Bone marrow (tissue), 2 donors: ENCODE measurements at regions not wholly inside any gene's neighbourhood (a gene's known extent, or its start where the extent isn't known, plus 50 kb on each side); places are given as distances from the start of the nearest gene placed in this dataset.

ENCODE experiments used
- DNase-seq, 2 donors: peaks; one replicate each; lab custom pipeline; 2025; lab: John Stamatoyannopoulos, UW

- DNase-seq, result no peak
These were observed 131.0 kb upstream of the C1GALT1 start for GRCh38 chr7:7051206-7051877.

GRCh38 chr7:7054252-7054830 is 128.0 kb upstream of the C1GALT1 start:
- no peak for DNase-seq

GRCh38 chr7:7060828-7061599 is 121.3 kb upstream of the C1GALT1 start:
- no peak for DNase-seq

GRCh38 chr7:7077945-7078344 is 104.4 kb upstream of the C1GALT1 start:
- no peak for DNase-seq

- DNase-seq, result no peak
These were observed 101.5 kb upstream of the C1GALT1 start for GRCh38 chr7:7080802-7081201.

- DNase-seq, result no peak
These were observed 91.9 kb upstream of the C1GALT1 start for GRCh38 chr7:7090460-7090859.

GRCh38 chr7:7098280-7098818 is 84.0 kb upstream of the C1GALT1 start:
- DNase-seq, result no peak

- DNase-seq, result no peak
These were observed 82.7 kb upstream of the C1GALT1 start for GRCh38 chr7:7099584-7100014.

GRCh38 chr7:7100432-7100849 is 81.9 kb upstream of the C1GALT1 start:
- DNase-seq, result no peak

GRCh38 chr7:7102906-7103305 is 79.4 kb upstream of the C1GALT1 start:
- DNase-seq, result no peak

- peak in 1 of 2 donors; percentile 24 for DNase-seq
These were observed 78.7 kb upstream of the C1GALT1 start for GRCh38 chr7:7103343-7104313.

GRCh38 chr7:7104314-7104698 is 78.0 kb upstream of the C1GALT1 start:
- DNase-seq, result no peak

- no peak for DNase-seq
These were observed 77.4 kb upstream of the C1GALT1 start for GRCh38 chr7:7104971-7105370.

GRCh38 chr7:7105800-7106582 is 76.4 kb upstream of the C1GALT1 start:
- DNase-seq, result no peak

- DNase-seq, result no peak
These were observed 73.4 kb upstream of the C1GALT1 start for GRCh38 chr7:7108931-7109330.

GRCh38 chr7:7109934-7110333 is 72.4 kb upstream of the C1GALT1 start:
- no peak for DNase-seq

GRCh38 chr7:7110706-7111105 is 71.6 kb upstream of the C1GALT1 start:
- no peak for DNase-seq

- DNase-seq, result no peak
These were observed 69.5 kb upstream of the C1GALT1 start for GRCh38 chr7:7112868-7113267.

GRCh38 chr7:7114575-7115291 is 67.6 kb upstream of the C1GALT1 start:
- DNase-seq, result no peak

- no peak for DNase-seq
These were observed 64.3 kb upstream of the C1GALT1 start for GRCh38 chr7:7117935-7118586.
